ENCODE measurements at regions not wholly inside any gene's neighbourhood (a gene's known extent, or its start where the extent isn't known, plus 50 kb on each side); places are given as distances from the start of the nearest gene placed in this dataset.

DNA sequence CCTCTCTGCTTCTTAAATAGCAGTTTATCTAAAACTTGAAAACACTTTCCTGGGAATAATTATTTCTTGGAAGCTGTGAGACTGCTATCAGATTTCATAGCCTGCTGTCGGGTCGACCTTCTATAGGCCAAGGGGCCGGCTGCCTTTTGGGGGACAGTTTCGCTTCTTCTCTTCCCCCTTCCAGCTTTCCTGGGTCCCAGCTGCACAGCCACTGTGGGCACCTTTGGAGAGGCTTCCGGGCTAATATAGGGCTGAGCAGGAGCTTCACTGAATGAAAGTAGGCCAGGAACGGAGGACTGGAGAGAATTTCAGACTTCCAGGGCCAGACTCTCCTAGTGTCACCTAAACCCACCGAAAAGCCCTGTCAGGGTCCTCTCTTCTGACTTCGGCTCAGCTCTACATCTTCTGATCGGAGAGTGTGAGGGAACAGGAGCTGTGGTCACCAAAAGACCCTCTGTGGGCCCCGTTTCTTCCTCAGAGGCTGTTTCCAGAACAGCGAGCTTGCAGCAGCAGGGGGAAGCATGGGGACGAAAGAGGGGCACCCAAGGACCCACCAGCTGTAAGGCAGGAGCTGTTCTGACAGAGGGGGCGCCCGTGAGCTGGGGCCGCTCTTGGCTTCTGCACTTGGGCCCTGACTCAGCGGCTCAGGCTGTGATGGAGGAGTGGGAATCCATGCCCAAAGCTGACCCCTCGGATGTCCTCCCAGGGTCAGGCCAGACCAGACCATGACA lies 620.6 kb downstream of the BCOR start:
- Mint-ChIP-seq H3K4me3 (no peak overlapping the region), H3K9me3 (no peaks in the 10 kb centered on the region), H3K27me3 (no peaks in the 10 kb centered on the region), H3K27ac (no peak overlapping the region), H3K36me3 (ENCODE audit: low read depth) (no peaks in the 10 kb centered on the region), H3K4me1 (peaks cover 5% of the 10 kb centered on the region)
- ChIA-PET CTCF (interaction anchor here (0.8 kb wide), 1 partner anchor 16 kb away, joined by 3 read pairs; no protein-coding TSS in a partner anchor), POLR2A (no interaction called here)
- no peak for DNase-seq
- TF ChIP-seq, protein P1, sequence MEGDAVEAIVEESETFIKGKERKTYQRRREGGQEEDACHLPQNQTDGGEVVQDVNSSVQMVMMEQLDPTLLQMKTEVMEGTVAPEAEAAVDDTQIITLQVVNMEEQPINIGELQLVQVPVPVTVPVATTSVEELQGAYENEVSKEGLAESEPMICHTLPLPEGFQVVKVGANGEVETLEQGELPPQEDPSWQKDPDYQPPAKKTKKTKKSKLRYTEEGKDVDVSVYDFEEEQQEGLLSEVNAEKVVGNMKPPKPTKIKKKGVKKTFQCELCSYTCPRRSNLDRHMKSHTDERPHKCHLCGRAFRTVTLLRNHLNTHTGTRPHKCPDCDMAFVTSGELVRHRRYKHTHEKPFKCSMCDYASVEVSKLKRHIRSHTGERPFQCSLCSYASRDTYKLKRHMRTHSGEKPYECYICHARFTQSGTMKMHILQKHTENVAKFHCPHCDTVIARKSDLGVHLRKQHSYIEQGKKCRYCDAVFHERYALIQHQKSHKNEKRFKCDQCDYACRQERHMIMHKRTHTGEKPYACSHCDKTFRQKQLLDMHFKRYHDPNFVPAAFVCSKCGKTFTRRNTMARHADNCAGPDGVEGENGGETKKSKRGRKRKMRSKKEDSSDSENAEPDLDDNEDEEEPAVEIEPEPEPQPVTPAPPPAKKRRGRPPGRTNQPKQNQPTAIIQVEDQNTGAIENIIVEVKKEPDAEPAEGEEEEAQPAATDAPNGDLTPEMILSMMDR (IDR thresholded peaks at IDR 0.05): no peak
- ATAC-seq (ENCODE audit: low read depth): no peak
- intact Hi-C loops (cut with micrococcal nuclease): no loop called here

DNA sequence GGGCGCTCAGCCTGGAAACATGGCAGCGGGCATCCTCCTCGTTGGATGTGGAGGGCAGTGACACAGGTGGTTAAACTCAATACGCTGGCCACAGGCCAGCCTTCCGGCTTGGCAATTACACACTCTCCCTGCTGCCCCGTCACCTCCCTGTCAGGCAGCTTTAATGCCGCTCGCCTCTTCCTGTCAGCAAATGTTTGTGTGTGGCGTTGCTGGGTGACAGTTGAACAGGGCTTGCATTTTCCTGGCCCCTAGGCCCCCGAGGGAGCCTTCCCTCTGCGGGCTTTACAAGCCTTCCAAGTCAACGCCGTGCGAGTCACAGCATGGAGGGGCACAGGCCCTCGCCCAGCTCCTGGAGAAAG lies 620.0 kb downstream of the BCOR start:
- TF ChIP-seq, protein P1 (IDR thresholded peaks at IDR 0.05): no peak

DNA sequence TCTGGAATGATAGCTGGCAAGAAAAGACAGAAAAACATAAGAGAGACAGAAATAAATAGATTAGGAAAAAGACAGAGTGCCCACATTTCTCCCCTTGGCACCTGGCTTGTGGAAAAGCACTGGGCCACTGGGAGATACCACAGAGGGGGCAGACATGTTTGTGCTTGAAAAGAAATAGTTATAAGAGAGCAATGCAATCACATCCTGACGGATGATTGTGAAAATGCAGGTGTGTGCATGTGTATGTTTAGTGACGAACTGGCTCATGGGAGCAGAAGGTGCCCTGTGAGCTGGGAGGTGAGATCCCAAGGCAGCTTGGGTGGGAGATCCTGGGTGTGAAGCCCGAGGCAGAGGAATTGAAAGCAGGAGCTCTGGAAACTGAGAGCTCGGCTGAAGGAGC lies 617.9 kb downstream of the BCOR start:
- peaks cover 7% of the 10 kb centered on the region for H3K4me1 Mint-ChIP-seq
- H3K27me3 Mint-ChIP-seq: no peaks in the 10 kb centered on the region
- no peak overlapping the region for H3K27ac Mint-ChIP-seq
- ChIA-PET CTCF (no interaction called here), POLR2A (no interaction called here)
- intact Hi-C loops (cut with micrococcal nuclease): no loop called here
- H3K4me3 Mint-ChIP-seq: no peak overlapping the region
- no peak for DNase-seq
- no peaks in the 10 kb centered on the region for H3K9me3 Mint-ChIP-seq
- TF ChIP-seq, protein P1 (IDR thresholded peaks at IDR 0.05): no peak
- no peaks in the 10 kb centered on the region for H3K36me3 Mint-ChIP-seq (ENCODE audit: low read depth)
- no peak for ATAC-seq (ENCODE audit: low read depth)

More for the DNA sequence above, 620.0 kb downstream of the BCOR start:
- Mint-ChIP-seq H3K27ac (no peak overlapping the region), H3K36me3 (ENCODE audit: low read depth) (no peaks in the 10 kb centered on the region), H3K4me1 (peaks cover 5% of the 10 kb centered on the region), H3K27me3 (no peaks in the 10 kb centered on the region), H3K4me3 (no peak overlapping the region), H3K9me3 (no peaks in the 10 kb centered on the region)
- ChIA-PET POLR2A (no interaction called here), CTCF (interaction anchor here (0.8 kb wide), 1 partner anchor 15 kb away, joined by 3 read pairs; no protein-coding TSS in a partner anchor)
- ATAC-seq (ENCODE audit: low read depth) (peak; percentile 62), DNase-seq (no peak)
- intact Hi-C loops (cut with micrococcal nuclease): no loop called here

DNA sequence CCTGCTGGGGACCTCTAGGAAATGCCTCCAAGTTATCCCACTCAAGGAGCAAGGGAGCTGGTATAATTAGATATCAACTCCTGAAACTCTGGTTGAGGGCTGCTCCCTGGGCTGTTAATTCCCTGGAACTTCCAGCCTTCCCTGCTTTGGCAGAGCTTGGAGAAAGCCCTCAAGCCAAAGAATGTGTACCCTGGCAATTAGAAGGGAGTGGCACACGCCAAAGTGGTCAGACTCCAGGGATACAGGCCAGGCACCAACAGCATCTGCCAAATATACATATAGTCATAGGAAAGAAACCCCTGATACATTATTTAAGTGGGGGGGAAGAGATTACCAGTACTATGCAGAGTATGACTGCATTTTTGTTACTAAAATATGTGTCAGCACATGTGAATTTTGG lies 616.8 kb downstream of the BCOR start:
- Mint-ChIP-seq H3K4me1 (peaks cover 7% of the 10 kb centered on the region), H3K9me3 (no peaks in the 10 kb centered on the region)

DNA sequence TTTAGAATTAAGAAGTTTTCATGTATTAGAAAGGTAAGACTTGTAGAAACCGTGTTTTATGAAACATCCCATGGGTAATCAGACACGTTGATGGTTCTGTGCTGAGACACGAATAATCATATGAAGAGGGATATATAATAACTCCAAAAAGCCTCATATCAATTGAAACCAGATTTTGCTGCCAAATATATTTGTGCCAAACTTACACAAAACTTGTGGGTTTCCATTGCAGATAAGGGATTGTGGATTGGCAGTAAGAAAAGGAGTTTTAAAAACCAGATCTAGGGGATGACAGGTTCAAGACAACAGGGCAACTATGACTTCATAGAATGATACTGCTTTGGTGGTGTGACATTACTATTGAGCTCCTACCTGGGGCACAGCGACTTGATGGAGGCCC lies 616.1 kb downstream of the BCOR start:
- ATAC-seq (ENCODE audit: low read depth) (no peak), DNase-seq (no peak)
- peaks cover 7% of the 10 kb centered on the region for H3K4me1 Mint-ChIP-seq
- ChIA-PET CTCF (no interaction called here), POLR2A (no interaction called here)
- no peak overlapping the region for H3K4me3 Mint-ChIP-seq
- intact Hi-C loops (cut with micrococcal nuclease): no loop called here
- no peaks in the 10 kb centered on the region for H3K36me3 Mint-ChIP-seq (ENCODE audit: low read depth)
- TF ChIP-seq, protein P1 (IDR thresholded peaks at IDR 0.05): no peak
- no peaks in the 10 kb centered on the region for H3K27me3 Mint-ChIP-seq
- no peak overlapping the region for H3K27ac Mint-ChIP-seq
- no peaks in the 10 kb centered on the region for H3K9me3 Mint-ChIP-seq

More for the DNA sequence above, 616.8 kb downstream of the BCOR start:
- ChIA-PET POLR2A (no interaction called here), CTCF (no interaction called here)
- DNase-seq (no peak), ATAC-seq (ENCODE audit: low read depth) (no peak)
- Mint-ChIP-seq H3K27me3 (no peaks in the 10 kb centered on the region), H3K36me3 (ENCODE audit: low read depth) (no peaks in the 10 kb centered on the region), H3K4me3 (no peak overlapping the region), H3K27ac (no peak overlapping the region)
- TF ChIP-seq, protein P1 (IDR thresholded peaks at IDR 0.05): no peak
- intact Hi-C loops (cut with micrococcal nuclease): no loop called here
